ENCODE measurements at regions not wholly inside any gene's neighbourhood (a gene's known extent, or its start where the extent isn't known, plus 50 kb on each side); places are given as distances from the start of the nearest gene placed in this dataset.

DNA sequence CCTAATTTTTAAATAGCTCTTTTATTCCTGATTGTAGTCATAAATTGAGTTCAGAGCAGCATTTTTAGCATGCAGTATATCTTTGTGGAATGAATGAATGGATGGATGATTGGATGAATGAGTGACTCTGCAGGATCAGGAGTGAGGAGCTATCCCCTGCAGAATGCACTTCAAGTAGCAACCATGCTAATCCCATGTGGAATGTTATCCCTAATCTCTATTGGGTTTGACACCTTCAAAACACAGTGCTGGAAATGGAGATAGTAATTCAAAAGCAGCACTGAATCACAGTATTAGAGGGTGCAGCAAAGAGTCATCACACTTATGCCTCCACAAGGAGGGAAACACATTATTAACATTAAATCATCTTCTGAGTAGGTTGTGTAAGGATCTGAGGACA is 501.9 kb downstream of the SHISA9 start:
- intact Hi-C loops (cut with DNase I; ENCODE audit: low total_unique reads), result no loop called here

DNA sequence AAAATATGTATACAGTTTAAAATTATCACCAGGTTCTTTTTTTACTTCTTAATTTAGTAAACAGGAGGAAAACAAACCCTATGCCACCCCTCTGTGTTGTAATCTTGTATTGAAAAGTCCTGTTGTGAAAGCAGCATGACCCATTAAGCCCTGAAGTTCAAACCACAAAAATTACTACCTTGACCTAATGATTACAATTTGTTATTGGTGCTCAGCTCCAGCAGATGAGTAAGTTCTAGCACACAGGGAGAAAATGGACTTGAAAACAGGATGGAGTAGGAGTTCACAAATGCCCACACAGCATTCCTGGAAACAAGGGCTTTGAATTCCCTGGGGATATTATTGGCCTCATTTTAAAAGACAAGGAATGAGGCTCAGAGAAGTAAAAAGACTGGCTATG is 505.8 kb upstream of the ERCC4 start:
- no peak overlapping the region for H3K4me3 ChIP-seq
- intact Hi-C loops (cut with DNase I; ENCODE audit: low total_unique reads), result no loop called here
- no peaks in the 10 kb centered on the region for H3K4me1 ChIP-seq

More for the DNA sequence above, 501.9 kb downstream of the SHISA9 start:
- Histone ChIP-seq H3K4me1 (no peaks in the 10 kb centered on the region), H3K36me3 (no peaks in the 10 kb centered on the region), H3K9me3 (no peaks in the 10 kb centered on the region), H3K4me3 (no peak overlapping the region), H3K27ac (no peak overlapping the region), H3K27me3 (no peaks in the 10 kb centered on the region)
- TF ChIP-seq POLR2A (IDR thresholded peaks at IDR 0.05) (no peak), POLR2AphosphoS5 (IDR thresholded peaks at IDR 0.05) (no peak)
- TF ChIP-seq, protein P1, sequence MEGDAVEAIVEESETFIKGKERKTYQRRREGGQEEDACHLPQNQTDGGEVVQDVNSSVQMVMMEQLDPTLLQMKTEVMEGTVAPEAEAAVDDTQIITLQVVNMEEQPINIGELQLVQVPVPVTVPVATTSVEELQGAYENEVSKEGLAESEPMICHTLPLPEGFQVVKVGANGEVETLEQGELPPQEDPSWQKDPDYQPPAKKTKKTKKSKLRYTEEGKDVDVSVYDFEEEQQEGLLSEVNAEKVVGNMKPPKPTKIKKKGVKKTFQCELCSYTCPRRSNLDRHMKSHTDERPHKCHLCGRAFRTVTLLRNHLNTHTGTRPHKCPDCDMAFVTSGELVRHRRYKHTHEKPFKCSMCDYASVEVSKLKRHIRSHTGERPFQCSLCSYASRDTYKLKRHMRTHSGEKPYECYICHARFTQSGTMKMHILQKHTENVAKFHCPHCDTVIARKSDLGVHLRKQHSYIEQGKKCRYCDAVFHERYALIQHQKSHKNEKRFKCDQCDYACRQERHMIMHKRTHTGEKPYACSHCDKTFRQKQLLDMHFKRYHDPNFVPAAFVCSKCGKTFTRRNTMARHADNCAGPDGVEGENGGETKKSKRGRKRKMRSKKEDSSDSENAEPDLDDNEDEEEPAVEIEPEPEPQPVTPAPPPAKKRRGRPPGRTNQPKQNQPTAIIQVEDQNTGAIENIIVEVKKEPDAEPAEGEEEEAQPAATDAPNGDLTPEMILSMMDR (IDR thresholded peaks at IDR 0.05), result no peak
- DNase-seq (ENCODE audit: low spot score in 2 of 2), result no peak

DNA sequence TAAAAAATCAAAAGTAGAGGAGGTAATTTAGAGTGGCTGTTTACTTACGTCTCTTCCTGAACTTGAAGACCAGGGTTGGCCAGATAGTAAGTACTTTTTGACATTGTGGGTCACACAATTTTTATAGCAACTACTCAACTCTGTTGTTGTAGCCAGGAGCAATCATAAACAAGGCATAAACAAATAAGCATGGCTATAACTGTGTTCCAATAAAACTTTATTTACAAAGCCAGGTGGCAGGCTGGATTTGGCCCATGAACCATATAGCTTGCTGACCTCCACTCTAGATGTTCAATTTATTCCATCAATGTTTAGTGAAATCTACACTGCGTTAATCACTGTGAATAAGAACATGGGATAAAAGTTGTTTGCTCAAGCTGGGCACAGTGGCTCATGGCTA is 500.4 kb upstream of the ERCC4 start:
- no peak overlapping the region for H3K27ac ChIP-seq
- intact Hi-C loops (cut with DNase I; ENCODE audit: low total_unique reads), result no loop called here
- TF ChIP-seq, protein P1 (IDR thresholded peaks at IDR 0.05), result no peak
- no peak for TF ChIP-seq POLR2A (IDR thresholded peaks at IDR 0.05)
- TF ChIP-seq POLR2AphosphoS5 (IDR thresholded peaks at IDR 0.05), result no peak

More for the DNA sequence above, 505.8 kb upstream of the ERCC4 start:
- H3K9me3 ChIP-seq, result peaks cover 0 to 2% of the 10 kb centered on the region in 2 donors
- no peak for DNase-seq (ENCODE audit: low spot score in 2 of 2)
- no peaks in the 10 kb centered on the region for H3K36me3 ChIP-seq
- H3K27ac ChIP-seq, result no peak overlapping the region
- no peak for TF ChIP-seq POLR2AphosphoS5 (IDR thresholded peaks at IDR 0.05)
- TF ChIP-seq, protein P1 (IDR thresholded peaks at IDR 0.05), result no peak
- H3K27me3 ChIP-seq, result no peaks in the 10 kb centered on the region

DNA sequence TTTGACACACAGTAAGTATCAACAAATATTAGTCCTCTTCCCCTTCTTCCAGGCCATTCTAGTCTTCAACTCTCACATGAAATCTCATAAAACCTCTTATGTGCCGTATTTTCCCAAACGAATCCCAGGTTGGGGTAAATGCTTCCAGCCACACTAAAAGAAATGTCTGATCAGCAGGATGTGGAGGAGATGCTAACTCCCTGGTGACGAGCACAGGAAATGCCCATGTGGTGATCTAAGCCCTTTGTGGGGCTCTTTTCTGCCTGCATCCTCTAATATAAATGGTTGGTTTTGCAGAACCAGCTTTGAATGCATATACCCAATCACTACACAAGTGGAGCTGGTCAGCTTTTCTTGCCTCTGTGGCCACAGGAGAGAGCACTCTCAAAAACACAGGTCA is 498.2 kb upstream of the ERCC4 start:
- H3K4me3 ChIP-seq, result no peak overlapping the region
- TF ChIP-seq POLR2AphosphoS5 (IDR thresholded peaks at IDR 0.05) (no peak), POLR2A (IDR thresholded peaks at IDR 0.05) (no peak)
- TF ChIP-seq, protein P1 (IDR thresholded peaks at IDR 0.05), result no peak
- no peaks in the 10 kb centered on the region for H3K4me1 ChIP-seq
- H3K9me3 ChIP-seq, result no peaks in the 10 kb centered on the region
- intact Hi-C loops (cut with DNase I; ENCODE audit: low total_unique reads), result no loop called here
- DNase-seq (ENCODE audit: low spot score in 2 of 2), result no peak
- no peaks in the 10 kb centered on the region for H3K36me3 ChIP-seq
- H3K27me3 ChIP-seq, result no peaks in the 10 kb centered on the region
- H3K27ac ChIP-seq, result no peak overlapping the region

More for the DNA sequence above, 500.4 kb upstream of the ERCC4 start:
- Histone ChIP-seq H3K4me1 (no peaks in the 10 kb centered on the region), H3K4me3 (no peak overlapping the region), H3K36me3 (no peaks in the 10 kb centered on the region), H3K27me3 (no peaks in the 10 kb centered on the region), H3K9me3 (no peaks in the 10 kb centered on the region)
- no peak for DNase-seq (ENCODE audit: low spot score in 2 of 2)

DNA sequence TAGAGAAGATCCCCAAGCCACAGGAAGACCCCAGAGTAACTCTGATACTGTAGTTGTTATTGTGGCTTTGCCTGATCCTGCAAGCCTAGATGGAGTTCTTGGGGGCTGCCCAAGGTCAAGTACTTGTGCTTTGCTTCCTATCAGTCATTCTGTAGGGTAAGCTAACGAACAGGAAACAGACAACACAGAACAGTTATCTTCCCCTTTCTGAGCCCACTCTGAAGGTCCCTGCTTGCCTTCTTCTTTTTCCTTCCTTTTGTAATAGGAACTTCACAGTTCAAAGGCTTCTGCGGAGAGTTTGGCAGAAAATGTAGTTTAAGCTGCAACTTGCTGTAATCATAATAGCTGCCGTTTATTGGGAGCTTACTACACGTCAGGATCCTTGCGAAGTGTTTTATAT is 494.1 kb upstream of the ERCC4 start:
- Histone ChIP-seq H3K36me3 (no peaks in the 10 kb centered on the region), H3K27ac (no peak overlapping the region), H3K4me1 (no peaks in the 10 kb centered on the region), H3K27me3 (no peaks in the 10 kb centered on the region), H3K4me3 (no peak overlapping the region), H3K9me3 (no peaks in the 10 kb centered on the region)
- DNase-seq (ENCODE audit: low spot score in 2 of 2), result no peak
- intact Hi-C loops (cut with DNase I; ENCODE audit: low total_unique reads), result no loop called here
- TF ChIP-seq, protein P1 (IDR thresholded peaks at IDR 0.05), result no peak
- TF ChIP-seq POLR2AphosphoS5 (IDR thresholded peaks at IDR 0.05) (no peak), POLR2A (IDR thresholded peaks at IDR 0.05) (no peak)
